Activated T-cell treated with anti-CD3 and anti-CD28 coated beads for 48 hours (primary cell): ENCODE measurements at regions not wholly inside any gene's neighbourhood (a gene's known extent, or its start where the extent isn't known, plus 50 kb on each side); places are given as distances from the start of the nearest gene placed in this dataset.
"Not testable (repeated sequence)": the region's sequence is repeated elsewhere in the genome, so short reads cannot be mapped to it uniquely, and the experiment has no call there.

ENCODE experiments used
- DNase-seq: peaks from one replicate; pipeline ENCODE4 v3.0.0-alpha.2; 2020; ENCODE audit warnings: low read depth

DNA sequence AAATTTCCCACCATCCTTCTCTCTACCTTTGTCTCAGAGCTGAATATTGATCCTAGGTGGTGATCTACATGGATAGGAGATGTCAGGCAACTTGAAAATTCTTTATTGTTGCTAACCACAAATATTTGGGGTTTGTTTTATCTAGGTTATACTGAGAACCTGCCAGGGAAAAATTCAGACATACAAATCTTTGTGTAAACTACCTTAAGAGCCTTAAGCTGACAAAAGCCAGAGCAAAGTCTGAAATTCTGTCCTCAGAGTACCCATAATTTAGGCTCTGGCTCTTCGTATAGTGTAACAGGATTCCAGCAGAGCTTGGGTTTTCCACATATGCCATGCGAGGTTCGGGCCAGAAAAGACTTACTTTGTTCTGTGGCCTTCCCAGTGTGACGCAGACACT, 406.7 kb upstream of the MAF start:
- DNase-seq = no peak

DNA sequence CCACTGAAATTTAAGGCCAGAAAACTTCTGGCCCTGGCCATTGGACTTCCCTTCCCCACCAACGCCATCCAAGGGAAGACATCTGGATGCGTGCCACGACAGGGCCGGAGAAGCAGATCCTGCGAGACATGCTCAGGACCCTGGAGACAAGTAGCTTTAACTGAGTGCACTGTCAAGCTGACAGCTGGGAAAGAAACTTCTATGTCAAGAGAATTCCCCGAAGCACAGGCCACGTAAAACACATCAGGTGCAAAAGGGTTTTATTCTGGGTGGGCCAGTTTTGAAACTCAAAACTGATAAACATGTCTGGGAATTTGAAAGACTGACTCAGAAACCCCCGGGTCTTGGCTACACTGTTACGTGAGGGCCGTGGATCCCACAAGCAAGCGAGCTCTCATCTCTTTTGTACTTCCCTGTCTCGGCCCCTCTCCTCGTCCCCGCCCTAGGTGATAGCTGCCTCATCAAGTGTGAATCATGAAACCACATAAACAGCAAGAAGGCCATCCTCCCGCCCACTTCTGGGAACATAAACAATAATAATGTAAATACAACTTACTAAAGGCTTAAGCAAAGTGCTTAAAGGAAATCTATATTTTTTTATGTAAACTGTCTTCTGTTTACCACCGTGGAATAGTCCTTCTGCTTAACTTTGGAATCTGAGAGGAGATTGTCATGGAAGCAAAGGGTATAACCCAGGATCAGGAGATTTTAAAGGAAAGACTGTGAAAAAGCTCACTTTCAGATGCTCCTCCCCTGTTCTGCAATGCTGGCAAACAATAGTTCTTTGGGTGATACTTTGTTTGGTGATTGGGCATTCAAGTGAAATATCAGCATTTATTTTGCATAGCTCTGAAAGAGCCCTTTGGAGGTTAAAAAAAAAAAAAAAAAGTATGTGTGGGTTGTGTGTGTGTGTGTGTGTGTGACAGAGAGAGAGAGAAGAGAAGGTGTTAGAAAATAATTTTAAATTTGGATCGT, 406.0 kb upstream of the MAF start:
- no peak for DNase-seq

DNA sequence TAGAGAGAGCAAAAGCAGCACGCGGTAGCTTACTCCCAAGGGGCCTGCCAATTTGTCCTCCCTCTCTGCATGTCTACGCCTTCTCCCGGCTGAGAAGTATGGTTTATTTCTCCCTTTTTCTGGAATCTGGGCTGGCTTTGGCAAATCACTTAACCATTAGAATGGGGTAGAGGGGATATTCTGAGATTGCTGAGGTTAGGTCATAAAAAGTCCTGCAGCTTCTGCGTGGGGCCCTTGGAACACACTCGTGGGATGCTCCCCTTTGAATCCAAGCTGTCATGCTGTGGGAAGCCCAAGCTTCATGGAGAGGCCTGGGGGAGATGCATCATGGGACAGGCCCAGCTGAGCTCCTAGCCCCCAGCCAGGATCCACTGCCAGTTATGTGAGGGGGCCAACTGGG, 403.6 kb upstream of the MAF start:
- DNase-seq = no peak

DNA sequence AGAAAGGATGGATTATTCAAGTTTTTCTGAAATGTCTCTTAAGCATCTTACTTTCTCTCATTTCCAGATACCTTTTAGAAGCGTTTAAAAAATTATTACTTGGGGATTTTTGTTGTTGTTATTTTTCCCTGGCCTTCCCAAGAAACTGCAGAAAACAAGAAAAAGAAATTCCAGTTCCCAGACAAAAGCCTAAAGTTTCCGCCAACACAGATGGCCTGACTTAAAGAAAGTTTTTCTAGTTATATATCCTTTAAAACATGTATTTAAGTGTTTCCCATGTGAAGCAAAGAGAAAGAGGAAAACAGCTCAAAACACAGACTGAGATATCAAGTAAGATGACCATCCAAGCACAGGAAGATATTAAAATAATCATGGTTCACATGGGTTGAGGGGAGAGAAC, 401.7 kb upstream of the MAF start:
- no peak for DNase-seq

DNA sequence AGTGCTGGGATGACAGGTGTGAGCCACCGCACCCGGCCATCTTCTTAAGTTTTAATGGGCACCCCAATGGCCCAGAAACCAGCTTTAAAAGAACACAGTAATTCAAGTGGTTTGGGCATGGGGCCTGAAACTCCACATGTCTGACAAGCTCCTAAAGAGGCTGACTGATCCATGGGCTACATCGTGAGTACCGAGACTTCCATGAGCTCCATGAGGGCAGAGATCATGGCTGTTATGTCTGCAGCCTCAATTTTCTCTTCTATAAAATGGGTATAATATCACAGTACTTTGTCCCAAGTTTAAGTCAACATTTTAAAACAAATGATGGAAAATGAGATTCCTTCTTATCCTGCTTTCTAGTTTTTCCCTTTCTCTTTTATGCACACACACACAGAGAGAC, 397.6 kb upstream of the MAF start:
- no peak for DNase-seq

DNA sequence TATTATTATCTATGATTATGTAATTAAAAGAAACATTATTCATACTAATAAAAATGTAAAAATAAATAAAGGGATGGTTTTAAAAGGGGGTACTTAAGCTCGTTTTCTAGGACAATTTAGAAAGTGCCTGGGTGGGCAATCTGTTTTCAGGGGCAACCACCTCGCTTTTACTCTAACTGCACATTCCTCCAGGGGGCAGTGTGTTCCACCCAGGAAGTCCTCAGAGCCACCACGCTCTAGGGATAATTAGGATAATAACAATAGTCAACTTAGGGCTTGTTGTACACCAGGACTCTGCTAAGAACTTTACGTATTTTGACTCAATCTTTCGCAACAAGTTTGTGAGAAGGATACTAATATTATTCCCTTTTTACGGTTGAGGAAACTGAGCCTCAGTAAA, 396.7 kb upstream of the MAF start:
- peak; percentile 0 for DNase-seq

DNA sequence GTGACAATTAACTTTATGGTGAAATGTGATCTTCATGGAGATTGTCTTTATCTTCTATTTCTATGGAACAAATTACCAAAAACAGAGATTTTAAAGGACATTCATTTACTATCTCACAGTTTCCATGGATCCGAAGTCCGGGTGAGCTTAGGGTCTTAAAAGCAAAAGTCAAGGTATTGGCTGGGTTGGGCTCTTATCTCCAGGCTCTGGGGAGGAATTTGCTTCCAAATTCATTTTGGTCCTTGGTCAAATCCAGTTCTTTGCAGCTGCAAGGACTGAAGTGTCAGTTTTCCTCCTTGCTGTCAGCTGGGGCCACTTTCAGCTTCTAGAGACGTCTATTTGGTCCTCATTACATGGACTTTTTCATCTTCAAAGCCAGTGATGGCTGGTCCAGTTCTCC, 395.8 kb upstream of the MAF start:
- no peak for DNase-seq

DNA sequence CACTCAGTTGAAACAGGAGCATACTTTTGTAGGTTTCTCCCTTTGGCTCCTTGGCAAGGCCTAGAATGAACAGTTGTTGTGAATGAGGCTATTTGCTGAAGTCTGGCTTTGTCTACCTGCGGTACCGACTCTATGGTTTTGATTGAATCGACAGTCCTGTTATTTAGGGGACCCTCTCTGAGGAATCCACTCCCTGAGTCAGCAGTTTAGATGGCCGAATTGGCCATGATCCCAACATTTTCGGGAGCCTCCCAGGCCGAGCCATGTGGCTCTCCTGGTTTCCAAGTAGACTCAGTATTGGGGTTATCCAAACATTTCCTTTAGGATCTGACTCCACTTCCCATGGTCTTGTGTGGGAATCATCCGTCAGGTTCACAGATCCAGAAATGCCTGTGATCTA, 394.8 kb upstream of the MAF start:
- DNase-seq = no peak

DNA sequence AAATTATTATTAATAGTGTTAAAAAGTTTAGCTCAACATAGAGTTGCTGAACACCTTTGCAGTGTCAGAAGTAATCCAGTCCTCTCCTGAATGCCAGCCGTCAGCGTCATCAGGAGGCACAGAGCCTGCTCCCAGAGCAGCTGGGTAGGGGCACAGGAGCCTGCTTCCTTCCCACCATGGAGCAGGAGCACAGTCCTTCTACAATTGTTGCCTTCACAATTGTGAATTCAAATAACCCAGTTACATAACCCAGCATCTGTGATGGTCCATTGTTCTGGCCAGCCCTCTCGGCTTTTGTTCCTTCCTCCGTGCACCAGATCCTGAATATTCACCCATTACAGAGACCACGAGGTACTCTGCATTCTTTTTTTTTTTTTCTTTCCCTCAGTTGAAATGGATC, 393.9 kb upstream of the MAF start:
- DNase-seq = no peak

DNA sequence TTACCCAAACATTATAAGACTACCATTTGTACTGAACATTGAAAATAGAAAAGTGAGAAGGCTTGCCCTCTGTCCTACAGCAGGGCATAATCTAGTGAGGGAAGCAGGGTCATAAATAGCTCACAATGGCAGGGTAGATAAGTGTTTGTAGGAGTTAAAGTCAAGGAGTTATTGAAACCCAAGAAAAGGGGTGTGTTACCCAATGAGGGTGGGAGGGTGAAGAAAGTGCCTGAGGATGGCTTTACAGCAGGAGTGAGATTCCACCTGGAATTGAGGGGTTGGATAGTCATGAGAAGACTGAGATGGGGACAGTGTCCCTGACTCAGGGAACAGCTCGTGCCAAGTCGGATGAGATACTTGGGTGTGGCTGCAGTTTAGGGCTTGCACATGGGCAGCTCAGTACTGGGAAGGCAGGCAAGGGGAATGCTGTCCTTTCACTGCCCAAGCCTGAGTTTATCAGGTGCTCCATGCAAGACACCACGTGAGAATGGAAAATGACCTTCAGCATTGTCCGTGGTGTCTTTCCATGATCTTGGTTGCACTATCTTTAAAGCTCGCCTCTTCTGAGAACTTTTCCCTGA, 393.2 kb upstream of the MAF start:
- no peak for DNase-seq

DNA sequence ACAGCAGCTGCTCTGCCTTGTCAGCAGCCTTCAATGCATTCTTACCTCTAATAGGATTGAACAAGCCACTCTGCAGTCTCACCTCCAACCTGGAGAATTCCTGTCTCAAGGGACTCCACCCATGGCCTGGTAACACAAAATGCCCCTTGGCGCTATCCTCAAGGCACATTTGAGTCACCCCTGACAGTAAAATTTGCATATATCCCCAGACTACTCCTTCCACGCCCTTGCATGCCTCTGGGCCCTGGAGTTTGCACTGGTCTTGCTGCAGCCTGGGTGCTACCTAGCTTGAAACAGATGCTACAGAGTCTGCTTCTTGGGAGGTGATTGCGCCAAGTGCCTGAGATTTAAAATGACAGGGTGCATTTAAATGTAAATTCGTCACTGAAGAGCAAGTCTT, 391.4 kb upstream of the MAF start:
- no peak for DNase-seq

DNA sequence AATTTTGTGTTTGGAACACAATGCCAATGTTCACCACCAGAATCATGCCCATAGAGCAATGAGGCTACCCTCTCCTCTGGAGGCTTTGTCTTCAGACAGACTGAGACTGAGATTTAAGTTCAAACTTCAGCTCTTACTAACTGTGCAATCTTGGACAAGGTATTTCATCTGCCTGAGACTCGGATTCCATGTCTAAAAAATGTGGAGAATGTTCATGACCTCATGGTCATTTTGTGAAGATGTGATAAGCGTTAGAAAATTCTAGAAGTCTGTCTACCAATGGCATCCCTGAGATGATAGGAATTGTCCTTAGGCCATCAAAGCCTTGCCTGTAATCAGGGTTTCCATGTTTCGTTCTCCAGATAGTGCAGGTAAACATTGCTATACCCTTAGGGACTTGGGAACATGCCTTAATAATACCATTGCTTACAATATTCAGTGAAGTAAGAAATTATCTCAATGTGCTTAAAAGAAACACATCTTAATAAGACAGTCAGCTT, 388.2 kb upstream of the MAF start:
- DNase-seq = no peak

DNA sequence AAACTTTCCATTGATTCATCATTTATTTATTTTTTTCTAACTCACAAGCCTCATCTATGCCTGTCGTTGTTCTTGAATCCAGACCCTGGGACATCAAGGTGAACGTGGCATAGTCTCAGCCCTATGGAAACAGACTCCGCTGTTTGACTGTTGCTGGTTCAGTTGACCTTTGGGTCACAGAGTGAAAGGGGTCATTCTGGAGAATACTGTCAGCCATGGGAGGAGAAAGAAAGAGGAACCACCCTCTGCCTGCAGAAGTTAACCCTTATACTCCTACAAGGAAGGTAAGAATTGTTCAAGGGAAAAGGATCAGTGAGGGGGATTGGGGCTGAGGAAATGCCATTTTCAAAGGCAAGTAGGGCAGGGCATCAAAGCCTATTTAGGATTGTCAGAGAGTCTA, 387.6 kb upstream of the MAF start:
- no peak for DNase-seq

DNA sequence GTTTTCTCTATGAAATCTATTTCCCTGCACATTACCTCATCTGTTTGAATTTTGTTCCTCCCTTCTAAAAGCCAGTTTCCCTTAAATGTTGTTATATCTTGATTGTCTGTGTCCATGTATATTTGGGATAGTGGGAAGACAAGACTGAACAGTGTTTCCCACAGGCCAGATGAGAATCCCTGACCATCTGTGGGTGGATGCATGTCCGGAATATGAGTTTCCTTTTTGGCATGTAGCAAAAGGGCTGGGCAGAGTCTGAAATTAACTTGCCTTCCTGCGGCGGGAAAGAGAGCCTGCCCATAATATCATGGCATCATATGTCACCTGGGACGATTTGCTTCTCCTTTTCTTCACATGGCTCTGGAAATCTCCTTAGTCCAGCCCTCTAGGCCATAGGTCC, 385.8 kb upstream of the MAF start:
- no peak for DNase-seq

DNA sequence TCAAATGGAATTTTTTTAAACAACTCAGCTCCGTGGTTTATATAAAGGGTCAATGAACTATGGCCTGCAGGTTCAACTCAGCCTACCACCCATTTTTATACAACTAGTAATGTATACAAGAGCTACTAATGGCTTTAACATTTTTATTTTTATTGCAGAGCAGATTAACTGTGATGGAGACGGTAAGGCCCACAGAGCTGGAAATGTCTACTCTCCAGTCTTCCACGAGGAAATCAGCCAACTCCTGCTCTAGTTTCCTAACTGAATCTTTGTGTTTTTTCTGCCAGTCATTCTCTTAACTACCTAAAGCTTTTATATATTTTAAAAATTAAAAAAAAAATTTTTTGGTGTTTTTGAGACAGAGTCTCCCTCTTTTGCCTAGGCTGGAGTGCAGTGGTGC, 385.1 kb upstream of the MAF start:
- DNase-seq = no peak

DNA sequence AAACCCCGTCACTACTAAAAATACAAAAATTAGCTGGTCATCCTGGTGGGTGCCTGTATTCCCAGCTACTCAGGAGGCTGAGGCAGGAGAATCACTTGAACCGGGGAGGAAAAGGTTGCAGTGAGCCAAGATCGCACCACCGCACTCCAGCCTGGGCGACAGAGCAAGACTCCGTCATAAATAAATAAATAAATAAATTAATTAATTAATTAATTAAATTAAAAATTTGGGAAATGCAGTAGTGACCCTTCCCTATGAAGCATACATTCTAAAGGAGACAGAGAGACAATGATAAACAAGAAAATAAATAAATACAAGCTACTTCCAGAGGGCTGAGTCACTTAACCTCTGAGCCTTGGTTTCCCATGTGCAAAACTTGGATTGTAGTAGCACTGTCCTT, 383.6 kb upstream of the MAF start:
- DNase-seq = not testable (repeated sequence)

DNA sequence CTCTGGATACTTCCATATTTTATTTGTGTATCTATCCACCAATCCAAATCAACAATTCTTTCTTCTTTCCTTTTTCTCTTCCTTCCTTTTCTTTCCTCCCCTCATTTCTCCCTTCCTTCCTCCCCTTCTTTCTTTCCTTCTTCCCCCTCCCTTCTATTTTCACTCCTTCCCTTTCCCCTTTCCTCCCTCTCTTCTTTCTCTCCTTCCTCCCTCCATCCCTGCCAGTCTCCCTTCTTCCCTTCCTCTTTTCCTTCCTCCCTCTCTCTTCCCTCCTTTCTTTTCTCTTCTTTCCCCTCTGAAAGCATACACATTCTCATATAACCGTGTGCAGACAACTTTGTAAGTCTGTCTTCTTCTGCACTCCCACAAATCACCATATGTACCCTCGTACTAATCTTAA, 382.3 kb upstream of the MAF start:
- DNase-seq = no peak

DNA sequence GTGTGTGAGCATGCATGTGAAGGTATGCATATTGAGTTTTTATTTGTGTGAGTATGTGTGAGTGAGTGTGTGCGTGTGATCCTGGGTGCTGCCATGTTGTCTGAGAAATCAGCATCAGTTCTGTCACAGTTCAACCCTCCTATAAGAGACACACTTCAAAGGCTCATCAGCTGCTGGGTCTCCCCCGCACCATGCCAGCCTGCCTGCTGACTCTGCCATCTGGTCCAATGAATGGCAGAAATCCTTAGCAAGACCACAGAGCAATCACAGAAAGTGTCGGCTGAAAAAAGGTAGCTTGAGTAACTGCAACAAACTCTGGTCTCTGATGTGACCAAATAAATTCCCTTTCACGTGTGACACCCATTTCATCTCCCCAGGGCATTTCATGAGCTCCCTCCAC, 381.8 kb upstream of the MAF start:
- DNase-seq = no peak

DNA sequence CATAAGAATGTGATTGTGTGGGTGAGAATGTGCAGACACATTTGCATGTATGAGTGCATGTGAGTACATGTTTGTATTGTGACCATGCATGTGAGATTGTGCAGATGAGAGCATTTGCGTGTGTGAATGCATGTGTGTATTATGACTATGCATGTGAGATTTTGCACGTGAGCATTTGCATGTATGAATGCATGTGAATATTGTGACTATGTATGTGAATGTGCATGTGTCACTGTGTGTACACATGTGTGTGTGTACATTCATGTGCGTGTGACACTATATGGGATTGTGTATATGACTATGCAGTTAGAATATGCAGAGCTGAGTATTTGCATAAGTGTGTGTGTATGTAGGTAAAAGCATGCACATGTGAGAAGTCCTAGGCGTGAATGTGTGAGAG, 381.3 kb upstream of the MAF start:
- DNase-seq = no peak

DNA sequence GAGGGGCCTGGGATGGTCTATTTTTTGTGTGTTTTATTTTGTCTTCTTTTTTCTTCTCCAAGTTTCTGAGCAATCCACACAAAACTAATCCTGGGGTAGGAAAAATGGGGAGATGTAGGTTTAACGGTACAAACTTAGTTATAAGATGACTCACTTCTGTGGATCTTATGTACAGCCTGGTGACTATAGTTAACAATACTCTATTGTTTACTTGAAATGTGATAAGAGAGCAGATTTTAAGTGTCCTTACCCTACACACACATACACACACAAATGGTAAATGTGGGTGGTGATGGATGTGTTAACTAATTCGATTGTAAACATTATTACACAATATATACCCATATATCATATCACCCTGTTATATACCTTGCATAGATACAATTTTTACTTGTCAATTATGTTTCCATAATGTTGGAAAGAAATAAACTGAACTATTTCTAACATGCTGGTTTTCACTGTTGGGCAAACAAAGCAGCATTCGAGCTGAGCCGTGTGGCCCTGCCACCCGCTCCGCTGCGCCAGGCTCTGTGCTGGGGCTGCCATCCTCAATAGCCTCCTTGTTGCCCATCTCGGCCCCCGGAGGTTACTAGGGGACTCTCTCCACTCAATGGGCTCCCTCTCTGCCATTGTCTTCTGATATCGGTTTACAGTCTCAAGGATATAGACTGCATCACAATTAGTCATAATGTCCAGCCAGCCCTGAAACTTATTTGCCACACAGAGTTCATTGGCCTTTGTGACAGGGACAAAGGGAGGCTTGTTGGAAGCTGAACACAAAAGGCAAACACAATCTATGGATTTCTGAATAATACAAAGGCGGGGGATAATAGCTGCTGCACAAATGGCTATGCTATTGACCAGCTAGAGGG, 380.3 kb upstream of the MAF start:
- no peak for DNase-seq

DNA sequence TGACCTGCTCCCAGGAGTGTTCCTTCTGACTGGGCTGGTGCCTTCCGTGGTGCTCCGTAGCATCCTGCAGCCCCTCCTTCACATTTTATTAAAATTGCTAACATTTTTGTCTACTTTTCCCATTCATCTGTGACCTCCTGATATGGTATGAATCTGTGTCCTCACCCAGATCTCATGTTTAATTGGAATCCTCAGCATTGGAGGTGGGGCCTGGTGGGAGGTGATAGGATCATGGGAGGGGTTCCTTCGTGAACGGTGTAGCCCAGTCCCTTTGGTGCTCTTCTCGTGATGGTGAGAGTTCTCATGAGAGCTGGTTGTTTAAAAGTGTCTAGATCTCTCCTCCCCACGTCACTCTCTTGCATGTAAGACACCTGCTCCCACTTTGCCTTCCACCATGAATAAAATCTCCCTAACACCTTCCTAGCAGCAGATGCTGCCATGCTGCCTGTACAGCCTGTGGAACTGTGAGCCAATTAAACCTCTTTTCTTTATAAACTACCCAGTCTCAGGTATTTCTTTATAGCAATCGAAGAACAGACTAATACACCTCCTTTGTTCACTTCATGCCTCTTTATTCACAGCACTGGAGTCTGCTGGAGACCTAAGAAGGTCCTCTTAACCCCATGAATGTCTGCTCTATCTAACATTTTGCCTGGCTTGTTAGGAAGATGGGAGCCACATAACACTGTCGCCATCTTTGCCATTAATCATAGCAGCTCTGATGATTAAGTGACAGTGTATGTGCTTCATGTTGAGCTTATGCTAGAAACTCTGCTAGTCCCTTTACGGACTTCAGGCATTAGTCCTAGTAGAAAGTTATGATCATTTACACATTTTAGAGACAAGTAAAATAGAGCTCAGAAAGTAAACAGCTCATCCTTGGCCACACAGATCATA, 377.7 kb upstream of the MAF start:
- no peak for DNase-seq

DNA sequence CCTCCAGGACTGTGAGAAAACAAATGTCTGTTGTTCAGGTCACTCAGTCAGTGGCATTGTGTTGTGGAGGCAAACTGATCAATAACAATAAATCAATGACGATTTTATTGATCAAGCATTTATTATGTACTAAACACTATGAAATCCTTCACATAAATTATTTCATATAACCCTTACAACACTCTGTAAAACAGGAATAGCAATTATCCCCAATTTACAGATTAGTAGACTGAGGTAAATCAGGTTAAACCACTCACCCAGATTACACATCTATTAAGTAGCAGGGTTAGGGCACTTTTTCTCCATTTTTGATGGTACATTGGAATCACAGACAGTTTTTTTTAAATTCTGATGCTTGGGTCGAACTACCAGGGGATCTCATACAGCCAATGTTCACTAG, 372.8 kb upstream of the MAF start:
- DNase-seq = no peak
